Mesenchymal stem cell (in vitro differentiated cells and primary cell): ENCODE measurements at regions not wholly inside any gene's neighbourhood (a gene's known extent, or its start where the extent isn't known, plus 50 kb on each side); places are given as distances from the start of the nearest gene placed in this dataset.
"Not testable (repeated sequence)": the region's sequence is repeated elsewhere in the genome, so short reads cannot be mapped to it uniquely, and the experiment has no call there.

Experiments used
- DNase-seq: peaks from one replicate; pipeline ENCODE4 v3.0.0-alpha.2; 2013
- H2AFZ ChIP-seq: one replicate; pipeline ENCODE4 v1.6.1; 2013; ENCODE audit warnings: low read depth, mild to moderate bottlenecking, control low read depth, inconsistent platforms, low read length, moderate library complexity
- H2AK5ac ChIP-seq: 2 replicates; pipeline ENCODE4 v1.6.1; 2013; ENCODE audit warnings: low read length, moderate library complexity, mild to moderate bottlenecking, inconsistent platforms; ENCODE audit not compliant: severe bottlenecking
- H2BK120ac ChIP-seq: one replicate; pipeline ENCODE4 v1.6.1; 2013; ENCODE audit warnings: low read depth, mild to moderate bottlenecking, inconsistent platforms, low read length, moderate library complexity
- H2BK12ac ChIP-seq, 2 experiments: one replicate each; pipeline ENCODE4 v1.6.1; 2013; ENCODE audit warnings: inconsistent platforms in 2 of 2, low read length in 2 of 2, mild to moderate bottlenecking in 2 of 2, moderate library complexity in 2 of 2, control low read depth in 1 of 2
- H2BK15ac ChIP-seq: one replicate; pipeline ENCODE4 v1.6.1; 2013; ENCODE audit warnings: mild to moderate bottlenecking, low read depth, inconsistent platforms; ENCODE audit not compliant: poor library complexity, severe bottlenecking
- H2BK5ac ChIP-seq: 2 replicates; pipeline ENCODE4 v1.6.1; 2013; ENCODE audit warnings: low read depth, mild to moderate bottlenecking, low read length, control low read depth, inconsistent platforms; ENCODE audit not compliant: poor library complexity, severe bottlenecking
- H3K14ac ChIP-seq, 2 experiments: one replicate each; pipeline ENCODE4 v1.6.1; 2013; ENCODE audit warnings: inconsistent platforms in 2 of 2, low read length in 2 of 2, control low read depth in 1 of 2, mild to moderate bottlenecking in 1 of 2, moderate library complexity in 1 of 2
- H3K18ac ChIP-seq, 2 experiments: one replicate each; pipeline ENCODE4 v1.6.1; 2013; ENCODE audit warnings: inconsistent platforms in 2 of 2, low read length in 2 of 2, control low read depth in 1 of 2, low read depth in 1 of 2, mild to moderate bottlenecking in 1 of 2
- H3K23ac ChIP-seq, 2 experiments: one replicate each; pipeline ENCODE4 v1.6.1; 2013; ENCODE audit warnings: inconsistent platforms in 2 of 2, low read length in 2 of 2, mild to moderate bottlenecking in 2 of 2, moderate library complexity in 2 of 2, control low read depth in 1 of 2
- H3K27ac ChIP-seq: 2 replicates; pipeline ENCODE4 v1.5.1; 2013; ENCODE audit warnings: mild to moderate bottlenecking, moderate library complexity, low read length, control low read depth, inconsistent platforms; ENCODE audit not compliant: poor library complexity, severe bottlenecking
- H3K27me3 ChIP-seq, 2 experiments: 2 replicates each; pipeline versions ENCODE4 v1.6.1 to v1.7.0; 2013; ENCODE audit warnings: low read length in 2 of 2, mild to moderate bottlenecking in 2 of 2, moderate library complexity in 2 of 2, control low read depth in 1 of 2, inconsistent platforms in 1 of 2; ENCODE audit not compliant: control insufficient read depth in 1 of 2, insufficient read depth in 1 of 2
- H3K36me3 ChIP-seq, 2 experiments: 2 replicates each; pipeline versions ENCODE4 v1.6.1 to v1.7.0; 2013; ENCODE audit warnings: low read length in 2 of 2, control low read depth in 1 of 2, inconsistent platforms in 1 of 2, low read depth in 1 of 2, mild to moderate bottlenecking in 1 of 2; ENCODE audit not compliant: insufficient read depth in 2 of 2, control insufficient read depth in 1 of 2
- H3K4ac ChIP-seq, 2 experiments: one replicate each; pipeline ENCODE4 v1.6.1; 2013; ENCODE audit warnings: inconsistent platforms in 2 of 2, low read length in 2 of 2, mild to moderate bottlenecking in 2 of 2, moderate library complexity in 2 of 2, control low read depth in 1 of 2, low read depth in 1 of 2
- H3K4me1 ChIP-seq: 2 replicates; pipeline ENCODE4 v1.6.1; 2013; ENCODE audit warnings: low read depth, low read length, control low read depth; ENCODE audit not compliant: control insufficient read depth, insufficient read depth
- H3K4me2 ChIP-seq: 2 replicates; pipeline ENCODE4 v1.6.1; 2013; ENCODE audit warnings: low read length, mild to moderate bottlenecking, inconsistent platforms; ENCODE audit not compliant: poor library complexity, severe bottlenecking
- H3K4me3 ChIP-seq, 2 experiments: 2 replicates each; pipeline versions ENCODE4 v1.5.1 to v1.7.0; 2013; ENCODE audit warnings: low read length in 2 of 2, mild to moderate bottlenecking in 2 of 2, control low read depth in 1 of 2, low read depth in 1 of 2; ENCODE audit not compliant: insufficient read depth in 1 of 2
- H3K79me1 ChIP-seq: replicated peaks from 2 replicates; pipeline ENCODE4 v1.6.1; 2013; ENCODE audit warnings: mild to moderate bottlenecking, control low read depth, low read length, inconsistent platforms; ENCODE audit not compliant: poor library complexity, severe bottlenecking
- H3K9ac ChIP-seq: 2 replicates; pipeline ENCODE4 v1.7.0; 2013; ENCODE audit warnings: mild to moderate bottlenecking, low read length, moderate library complexity
- H3K9me3 ChIP-seq: 2 replicates; pipeline ENCODE4 v1.7.0; 2013; ENCODE audit warnings: mild to moderate bottlenecking, low read length; ENCODE audit not compliant: control insufficient read depth
- H4K8ac ChIP-seq: one replicate; pipeline ENCODE4 v1.6.1; 2013; ENCODE audit warnings: inconsistent platforms, mild to moderate bottlenecking, low read length, moderate library complexity
- H4K91ac ChIP-seq: one replicate; pipeline ENCODE4 v1.6.1; 2013; ENCODE audit warnings: mild to moderate bottlenecking, low read length, inconsistent platforms
- WGBS: methylation state at CpG from one replicate; pipeline ENCODE4 v1.1.7; 2013; ENCODE audit warnings: mixed read lengths; 5-methylcytosine and 5-hydroxymethylcytosine counted together

GRCh38 chr1:206366131-206366530 lies 104.1 kb upstream of the IKBKE start:
- not testable (repeated sequence) for H3K79me1 ChIP-seq, H3K4me1 ChIP-seq, H2BK15ac ChIP-seq, DNase-seq, H2BK12ac ChIP-seq, H2BK5ac ChIP-seq, H2BK120ac ChIP-seq, H2AFZ ChIP-seq, H3K4me2 ChIP-seq, H3K18ac ChIP-seq, H3K9me3 ChIP-seq, H3K27me3 ChIP-seq, H3K4ac ChIP-seq, H4K91ac ChIP-seq, H3K9ac ChIP-seq, H3K27ac ChIP-seq, H2AK5ac ChIP-seq, H4K8ac ChIP-seq, H3K14ac ChIP-seq, H3K4me3 ChIP-seq, H3K23ac ChIP-seq, H3K36me3 ChIP-seq
- WGBS = 100% methylated on average over 1 of the region's 5 CpGs

GRCh38 chr1:206366772-206367171 lies 103.5 kb upstream of the IKBKE start:
- WGBS = no CpG with 5 or more reads among the region's 1 CpG
- not testable (repeated sequence) for H3K79me1 ChIP-seq, H3K9ac ChIP-seq, H2AFZ ChIP-seq, H3K4ac ChIP-seq, H2BK120ac ChIP-seq, H4K91ac ChIP-seq, H3K36me3 ChIP-seq, H3K14ac ChIP-seq, H3K27me3 ChIP-seq, H2AK5ac ChIP-seq, H3K9me3 ChIP-seq, H3K18ac ChIP-seq, DNase-seq, H3K23ac ChIP-seq, H3K4me1 ChIP-seq, H3K4me3 ChIP-seq, H2BK5ac ChIP-seq, H2BK12ac ChIP-seq, H4K8ac ChIP-seq, H3K4me2 ChIP-seq, H3K27ac ChIP-seq, H2BK15ac ChIP-seq

DNA sequence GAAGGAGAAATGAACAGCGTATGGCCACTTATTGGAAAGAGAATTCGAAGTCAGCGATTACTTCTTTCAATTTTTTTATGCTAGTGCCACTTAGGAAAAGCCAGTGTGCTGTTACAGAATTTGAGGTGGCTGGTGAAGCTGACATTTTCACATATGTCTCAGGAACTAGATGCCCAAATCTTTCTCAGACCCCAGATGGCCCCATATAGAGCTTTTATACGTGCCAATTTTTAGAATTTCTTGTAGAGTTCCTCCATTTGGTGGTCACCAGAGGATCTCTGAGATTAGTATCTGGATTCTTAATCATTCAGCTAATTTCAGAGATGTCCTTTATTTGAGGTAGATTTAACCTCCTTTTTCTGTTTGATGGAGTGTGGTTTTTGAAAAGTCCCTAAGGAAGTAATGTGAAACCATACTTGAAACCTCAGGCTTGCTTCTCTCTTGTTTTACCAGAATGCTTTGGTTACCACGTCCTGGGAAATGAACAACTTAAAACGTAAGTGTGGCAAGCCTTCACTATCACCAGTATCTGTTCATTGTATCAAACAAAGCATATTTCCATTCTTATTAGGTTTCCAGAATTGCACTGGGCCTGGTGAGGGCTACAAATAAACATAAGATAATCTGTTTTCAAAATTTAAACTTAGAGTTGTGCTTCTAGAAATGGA lies 102.2 kb upstream of the IKBKE start:
- not testable (repeated sequence) for H3K36me3 ChIP-seq, H4K8ac ChIP-seq, H3K23ac ChIP-seq, H3K9ac ChIP-seq, H4K91ac ChIP-seq, DNase-seq, H2BK15ac ChIP-seq, H3K4me2 ChIP-seq, H3K18ac ChIP-seq, H3K27ac ChIP-seq, H2BK5ac ChIP-seq, H3K9me3 ChIP-seq, H3K4me1 ChIP-seq, H3K4ac ChIP-seq, H3K14ac ChIP-seq, H2BK120ac ChIP-seq, H3K4me3 ChIP-seq, H3K79me1 ChIP-seq, H2AK5ac ChIP-seq, H2BK12ac ChIP-seq, H2AFZ ChIP-seq, H3K27me3 ChIP-seq
- WGBS = no CpG with 5 or more reads among the region's 6 CpGs

DNA sequence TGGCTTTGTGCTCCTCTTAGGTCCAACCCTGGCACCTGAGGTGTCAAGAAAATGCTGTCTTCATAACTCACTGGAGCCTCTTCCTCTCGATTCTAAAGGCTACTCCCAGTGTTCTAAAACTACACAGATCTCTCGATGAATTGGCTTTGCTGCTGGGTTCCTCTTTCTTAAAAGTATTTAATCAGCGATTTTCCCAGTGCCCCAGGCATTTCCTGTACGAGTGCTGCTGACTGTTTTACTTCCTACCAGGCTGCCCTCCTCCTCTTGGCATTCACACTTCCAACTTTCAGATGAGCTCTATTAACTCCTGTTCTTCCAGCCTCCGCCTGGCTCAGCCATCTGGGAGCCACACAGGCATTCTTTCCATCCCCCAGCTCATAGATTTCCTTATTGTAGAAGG lies 95.6 kb upstream of the IKBKE start:
- not testable (repeated sequence) for H3K4me1 ChIP-seq, H3K4ac ChIP-seq, H3K4me3 ChIP-seq, H3K27ac ChIP-seq, H3K27me3 ChIP-seq, H3K4me2 ChIP-seq, H4K91ac ChIP-seq, H4K8ac ChIP-seq, DNase-seq, H2BK5ac ChIP-seq, H2AK5ac ChIP-seq, H3K79me1 ChIP-seq, H3K18ac ChIP-seq, H2BK12ac ChIP-seq, H2BK120ac ChIP-seq, H2BK15ac ChIP-seq, H3K23ac ChIP-seq, H3K14ac ChIP-seq, H2AFZ ChIP-seq, H3K36me3 ChIP-seq, H3K9ac ChIP-seq, H3K9me3 ChIP-seq
- WGBS = no CpG with 5 or more reads among the region's 5 CpGs
